ENCODE measurements at regions not wholly inside any gene's neighbourhood (a gene's known extent, or its start where the extent isn't known, plus 50 kb on each side); places are given as distances from the start of the nearest gene placed in this dataset.
A peak's percentile ranks its signal among the peaks of the same experiment; 100 is the strongest.

DNA sequence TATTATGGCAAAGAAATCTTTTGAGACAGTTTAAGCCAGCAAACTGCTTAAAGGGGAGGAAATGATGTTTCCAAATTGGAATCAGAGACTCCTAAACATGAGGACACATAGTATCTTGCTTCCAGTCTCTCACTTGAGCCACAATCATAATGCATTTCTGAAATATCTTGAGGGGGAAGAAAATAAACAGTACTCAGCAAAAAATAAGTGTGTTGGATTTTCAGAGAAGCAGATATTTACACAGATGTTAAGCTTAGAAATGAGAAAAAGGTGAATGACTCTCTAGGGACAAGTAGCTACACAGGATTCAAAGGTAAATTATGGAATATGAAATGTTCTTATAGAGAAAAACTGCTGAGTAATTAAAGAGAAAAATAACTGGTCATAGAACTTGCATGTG, 1583.6 kb downstream of the CDH8 start:
- ChIA-PET CTCF (no interaction called here), POLR2A (no interaction called here)
- H3K4me2 ChIP-seq: no peak overlapping the region
- FAIRE-seq (no peak), ATAC-seq (no peak), DNase-seq (ENCODE audit: low read depth in 1 of 2, low spot score in 1 of 2) (no peak)
- no peaks in the 10 kb centered on the region for H3K9me3 ChIP-seq
- no peaks in the 10 kb centered on the region for H3K4me1 ChIP-seq
- no peak overlapping the region for H3K4me3 ChIP-seq
- no peak overlapping the region for H3K27ac ChIP-seq
- TF ChIP-seq RARB (CRISPR knock-in tag; IDR thresholded peaks at IDR 0.05): no peak
- no peak for TF ChIP-seq EHF (CRISPR knock-in tag; IDR thresholded peaks at IDR 0.05)
- TF ChIP-seq MAFK (IDR thresholded peaks at IDR 0.05; ENCODE audit: partially characterized antibody): peak; percentile 68

DNA sequence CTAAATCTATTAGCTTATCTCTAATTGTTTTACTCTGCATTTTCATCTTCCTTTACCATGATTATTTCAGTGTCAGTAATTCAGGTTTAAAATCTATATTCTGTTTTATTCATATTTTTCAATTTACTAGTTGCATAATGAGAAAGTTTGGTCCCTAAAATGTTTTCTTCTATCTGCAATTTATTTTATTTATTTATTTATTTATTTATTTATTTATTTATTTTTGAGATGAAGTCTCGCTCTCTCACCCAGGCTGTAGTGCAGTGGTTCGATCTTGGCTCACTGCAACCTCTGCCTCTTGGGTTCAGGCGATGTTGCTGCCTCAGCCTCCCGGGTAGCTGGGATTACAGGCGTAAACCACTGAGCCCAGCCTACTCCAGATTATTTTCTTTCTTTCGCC, 1597.3 kb downstream of the CDH8 start:
- no peak overlapping the region for H3K27ac ChIP-seq
- POLR2A ChIA-PET: no interaction called here

DNA sequence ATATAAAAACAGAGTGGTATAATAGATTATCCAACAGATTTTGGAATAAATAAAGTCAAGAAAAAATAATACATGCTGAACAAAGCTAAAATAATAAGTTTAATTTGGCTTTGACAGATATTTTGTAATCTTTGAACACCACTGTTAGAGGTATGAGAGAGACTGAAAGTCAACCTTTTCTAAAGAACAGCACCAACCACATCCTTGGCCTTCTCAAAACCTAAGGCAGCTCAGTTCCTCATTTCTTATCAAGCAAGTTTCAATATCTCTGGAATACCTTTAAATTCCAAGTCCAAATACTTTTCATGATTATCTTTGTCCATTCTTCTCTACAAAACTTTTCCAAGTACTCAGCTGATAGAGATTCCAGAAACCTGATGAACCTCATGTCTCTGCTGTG, 1603.8 kb downstream of the CDH8 start:
- no peak for ATAC-seq
- ChIA-PET POLR2A (no interaction called here), CTCF (no interaction called here)
- Histone ChIP-seq H3K9me3 (no peaks in the 10 kb centered on the region), H3K4me2 (no peak overlapping the region), H3K4me1 (no peaks in the 10 kb centered on the region), H3K4me3 (no peak overlapping the region), H3K27ac (no peak overlapping the region)
- no peak for DNase-seq (ENCODE audit: low read depth in 1 of 2, low spot score in 1 of 2)
- TF ChIP-seq RAD21 (conservative IDR thresholded peaks at IDR 0.05 in 1 of 2, IDR thresholded peaks at IDR 0.05 in 1 of 2) (no peak), BHLHE40 (IDR thresholded peaks at IDR 0.05; ENCODE audit: low read depth, low read length) (no peak), NR3C1 (IDR thresholded peaks at IDR 0.05) (no peak), EP300 (IDR thresholded peaks at IDR 0.05) (no peak), CHD4 (IDR thresholded peaks at IDR 0.05; ENCODE audit: borderline replicate concordance) (no peak), RCOR1 (IDR thresholded peaks at IDR 0.05; ENCODE audit: low read depth, low read length) (no peak), POLR2A (IDR thresholded peaks at IDR 0.05; ENCODE audit: low read length) (no peak), CBX8 (IDR thresholded peaks at IDR 0.05) (no peak), EHMT2 (IDR thresholded peaks at IDR 0.05; ENCODE audit: low read depth) (no peak), EHF (CRISPR knock-in tag; IDR thresholded peaks at IDR 0.05) (no peak), SMC3 (IDR thresholded peaks at IDR 0.05) (no peak), TP53 (CRISPR knock-in tag; IDR thresholded peaks at IDR 0.05) (no peak), CHD2 (IDR thresholded peaks at IDR 0.05; ENCODE audit: low read length, partially characterized antibody) (no peak), JUNB (IDR thresholded peaks at IDR 0.05) (no peak)
- TF ChIP-seq, protein P1, sequence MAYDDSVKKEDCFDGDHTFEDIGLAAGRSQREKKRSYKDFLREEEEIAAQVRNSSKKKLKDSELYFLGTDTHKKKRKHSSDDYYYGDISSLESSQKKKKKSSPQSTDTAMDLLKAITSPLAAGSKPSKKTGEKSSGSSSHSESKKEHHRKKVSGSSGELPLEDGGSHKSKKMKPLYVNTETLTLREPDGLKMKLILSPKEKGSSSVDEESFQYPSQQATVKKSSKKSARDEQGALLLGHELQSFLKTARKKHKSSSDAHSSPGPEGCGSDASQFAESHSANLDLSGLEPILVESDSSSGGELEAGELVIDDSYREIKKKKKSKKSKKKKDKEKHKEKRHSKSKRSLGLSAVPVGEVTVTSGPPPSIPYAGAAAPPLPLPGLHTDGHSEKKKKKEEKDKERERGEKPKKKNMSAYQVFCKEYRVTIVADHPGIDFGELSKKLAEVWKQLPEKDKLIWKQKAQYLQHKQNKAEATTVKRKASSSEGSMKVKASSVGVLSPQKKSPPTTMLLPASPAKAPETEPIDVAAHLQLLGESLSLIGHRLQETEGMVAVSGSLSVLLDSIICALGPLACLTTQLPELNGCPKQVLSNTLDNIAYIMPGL (CRISPR knock-in tag; IDR thresholded peaks at IDR 0.05; ENCODE audit: borderline replicate concordance): no peak
- TF ChIP-seq, protein P2, sequence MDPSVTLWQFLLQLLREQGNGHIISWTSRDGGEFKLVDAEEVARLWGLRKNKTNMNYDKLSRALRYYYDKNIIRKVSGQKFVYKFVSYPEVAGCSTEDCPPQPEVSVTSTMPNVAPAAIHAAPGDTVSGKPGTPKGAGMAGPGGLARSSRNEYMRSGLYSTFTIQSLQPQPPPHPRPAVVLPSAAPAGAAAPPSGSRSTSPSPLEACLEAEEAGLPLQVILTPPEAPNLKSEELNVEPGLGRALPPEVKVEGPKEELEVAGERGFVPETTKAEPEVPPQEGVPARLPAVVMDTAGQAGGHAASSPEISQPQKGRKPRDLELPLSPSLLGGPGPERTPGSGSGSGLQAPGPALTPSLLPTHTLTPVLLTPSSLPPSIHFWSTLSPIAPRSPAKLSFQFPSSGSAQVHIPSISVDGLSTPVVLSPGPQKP (IDR thresholded peaks at IDR 0.05; ENCODE audit: low read depth, low read length): no peak
- no peak for FAIRE-seq

More for the DNA sequence above, 1597.3 kb downstream of the CDH8 start:
- Histone ChIP-seq H3K4me2 (no peak overlapping the region), H3K4me3 (no peak overlapping the region), H3K4me1 (no peaks in the 10 kb centered on the region), H3K9me3 (no peaks in the 10 kb centered on the region)
- no peak for FAIRE-seq
- DNase-seq (ENCODE audit: low read depth in 1 of 2, low spot score in 1 of 2): no peak
- TF ChIP-seq ZC3H11A (IDR thresholded peaks at IDR 0.05): peak; percentile 62
- no peak for TF ChIP-seq JUN (IDR thresholded peaks at IDR 0.05)
- no peak for TF ChIP-seq SMC3 (IDR thresholded peaks at IDR 0.05)
- TF ChIP-seq NR3C1 (IDR thresholded peaks at IDR 0.05): no peak
- TF ChIP-seq, protein P3, sequence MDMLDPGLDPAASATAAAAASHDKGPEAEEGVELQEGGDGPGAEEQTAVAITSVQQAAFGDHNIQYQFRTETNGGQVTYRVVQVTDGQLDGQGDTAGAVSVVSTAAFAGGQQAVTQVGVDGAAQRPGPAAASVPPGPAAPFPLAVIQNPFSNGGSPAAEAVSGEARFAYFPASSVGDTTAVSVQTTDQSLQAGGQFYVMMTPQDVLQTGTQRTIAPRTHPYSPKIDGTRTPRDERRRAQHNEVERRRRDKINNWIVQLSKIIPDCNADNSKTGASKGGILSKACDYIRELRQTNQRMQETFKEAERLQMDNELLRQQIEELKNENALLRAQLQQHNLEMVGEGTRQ (IDR thresholded peaks at IDR 0.05): no peak
- ATAC-seq: no peak
- CTCF ChIA-PET: no interaction called here
- 28% methylated on average over 6 of the region's 6 CpGs for WGBS (ENCODE audit: missing lambda C conversion rate)
